ENCODE measurements at regions not wholly inside any gene's neighbourhood (a gene's known extent, or its start where the extent isn't known, plus 50 kb on each side); places are given as distances from the start of the nearest gene placed in this dataset.

DNA sequence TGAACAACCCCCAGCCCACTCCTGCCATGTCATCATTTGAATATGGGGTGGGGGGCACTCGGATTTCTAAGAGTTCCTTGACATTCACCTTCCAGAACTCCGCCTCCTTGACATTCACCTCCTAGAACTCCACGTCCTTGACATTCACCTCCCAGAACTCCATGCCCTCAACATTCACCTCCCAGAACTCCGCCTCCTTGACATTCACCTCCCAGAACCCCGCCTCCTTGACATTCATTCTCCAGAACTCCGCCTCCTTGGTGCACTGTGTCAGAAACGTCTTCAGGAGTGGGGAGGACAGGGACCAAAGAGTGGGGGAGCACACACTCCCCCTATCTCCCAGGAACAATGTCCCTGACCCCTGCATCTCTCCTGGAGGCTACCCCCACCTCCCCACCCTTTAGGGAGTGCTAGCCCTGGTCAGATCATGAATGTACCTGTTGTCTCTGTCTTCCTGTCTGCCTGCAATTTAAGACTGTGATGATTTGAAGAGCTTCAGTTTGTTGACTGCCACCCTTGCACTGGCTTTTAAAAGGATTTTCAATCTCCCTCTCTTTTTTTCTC, 110.1 kb downstream of the NPTX2 start:
- intact Hi-C loops (cut with DNase I) = no loop called here
- Histone ChIP-seq H3K27ac (no peak overlapping the region), H3K9me3 (no peaks in the 10 kb centered on the region), H3K4me1 (no peaks in the 10 kb centered on the region), H3K4me3 (no peak overlapping the region), H3K27me3 (peaks cover 6% of the 10 kb centered on the region), H3K36me3 (no peaks in the 10 kb centered on the region)
- peak; percentile 33 for DNase-seq
- ATAC-seq = no peak
- TF ChIP-seq, protein P1, sequence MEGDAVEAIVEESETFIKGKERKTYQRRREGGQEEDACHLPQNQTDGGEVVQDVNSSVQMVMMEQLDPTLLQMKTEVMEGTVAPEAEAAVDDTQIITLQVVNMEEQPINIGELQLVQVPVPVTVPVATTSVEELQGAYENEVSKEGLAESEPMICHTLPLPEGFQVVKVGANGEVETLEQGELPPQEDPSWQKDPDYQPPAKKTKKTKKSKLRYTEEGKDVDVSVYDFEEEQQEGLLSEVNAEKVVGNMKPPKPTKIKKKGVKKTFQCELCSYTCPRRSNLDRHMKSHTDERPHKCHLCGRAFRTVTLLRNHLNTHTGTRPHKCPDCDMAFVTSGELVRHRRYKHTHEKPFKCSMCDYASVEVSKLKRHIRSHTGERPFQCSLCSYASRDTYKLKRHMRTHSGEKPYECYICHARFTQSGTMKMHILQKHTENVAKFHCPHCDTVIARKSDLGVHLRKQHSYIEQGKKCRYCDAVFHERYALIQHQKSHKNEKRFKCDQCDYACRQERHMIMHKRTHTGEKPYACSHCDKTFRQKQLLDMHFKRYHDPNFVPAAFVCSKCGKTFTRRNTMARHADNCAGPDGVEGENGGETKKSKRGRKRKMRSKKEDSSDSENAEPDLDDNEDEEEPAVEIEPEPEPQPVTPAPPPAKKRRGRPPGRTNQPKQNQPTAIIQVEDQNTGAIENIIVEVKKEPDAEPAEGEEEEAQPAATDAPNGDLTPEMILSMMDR (IDR thresholded peaks at IDR 0.05) = no peak

- ATAC-seq = no peak
- H3K36me3 ChIP-seq = no peaks in the 10 kb centered on the region
- TF ChIP-seq, protein P1 (IDR thresholded peaks at IDR 0.05) = no peak
- peaks cover 6% of the 10 kb centered on the region for H3K27me3 ChIP-seq
- no peak for DNase-seq
- H3K27ac ChIP-seq = no peak overlapping the region
- H3K4me1 ChIP-seq = no peaks in the 10 kb centered on the region
- H3K4me3 ChIP-seq = no peak overlapping the region
- no peaks in the 10 kb centered on the region for H3K9me3 ChIP-seq
- intact Hi-C loops (cut with DNase I) = no loop called here
These were observed 111.5 kb downstream of the NPTX2 start for GRCh38 chr7:98728555-98728954.

GRCh38 chr7:98729121-98729520, 112.0 kb downstream of the NPTX2 start:
- Histone ChIP-seq H3K4me3 (no peak overlapping the region), H3K4me1 (no peaks in the 10 kb centered on the region), H3K36me3 (no peaks in the 10 kb centered on the region), H3K27ac (no peak overlapping the region), H3K27me3 (peaks cover 6% of the 10 kb centered on the region), H3K9me3 (no peaks in the 10 kb centered on the region)
- ATAC-seq (no peak), DNase-seq (peak; percentile 23)
- intact Hi-C loops (cut with DNase I) = no loop called here
- TF ChIP-seq, protein P1 (IDR thresholded peaks at IDR 0.05) = no peak

DNA sequence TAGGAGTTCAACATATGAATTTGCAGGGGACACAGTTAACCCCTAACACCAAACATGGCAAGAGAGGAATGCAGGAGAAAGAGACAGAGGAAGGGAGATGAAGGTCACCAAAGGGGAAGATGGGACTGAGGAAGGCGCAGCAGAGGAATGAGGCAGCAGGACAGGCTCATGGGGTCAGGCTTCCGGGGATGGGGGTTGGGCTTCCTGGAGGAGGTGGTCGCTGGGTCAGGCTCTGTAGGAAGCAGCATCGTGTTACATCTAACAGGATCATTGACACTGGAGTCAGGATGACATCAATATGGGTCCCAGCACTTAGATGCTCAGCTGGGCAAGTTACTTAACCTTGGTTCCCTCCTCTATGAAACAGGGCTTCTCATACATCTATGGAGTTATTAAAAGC, 113.2 kb downstream of the NPTX2 start:
- Histone ChIP-seq H3K4me3 (no peak overlapping the region), H3K27me3 (peaks cover 6% of the 10 kb centered on the region), H3K27ac (no peak overlapping the region), H3K36me3 (no peaks in the 10 kb centered on the region), H3K4me1 (no peaks in the 10 kb centered on the region), H3K9me3 (no peaks in the 10 kb centered on the region)
- TF ChIP-seq, protein P1 (IDR thresholded peaks at IDR 0.05) = no peak
- intact Hi-C loops (cut with DNase I) = no loop called here
- DNase-seq (no peak), ATAC-seq (no peak)

DNA sequence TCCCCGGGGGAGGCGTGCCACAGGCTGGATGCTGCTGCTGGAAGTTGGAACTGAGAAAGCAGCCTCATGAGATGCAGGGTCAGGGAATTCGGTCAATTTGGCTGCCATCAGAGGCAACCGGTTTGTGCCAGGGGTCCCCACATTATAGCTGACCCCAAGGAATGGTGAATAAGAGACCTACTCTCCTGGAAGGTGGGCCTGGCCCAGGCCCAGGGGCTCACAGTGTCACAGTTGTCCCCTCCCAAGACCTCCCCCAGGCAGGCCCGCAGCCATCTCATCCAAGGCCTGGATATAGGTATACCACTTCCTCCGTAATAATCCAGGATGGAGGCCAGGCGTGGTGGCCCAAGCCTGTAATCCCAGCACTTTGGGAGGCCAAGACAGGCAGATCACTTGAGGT, 114.6 kb downstream of the NPTX2 start:
- intact Hi-C loops (cut with DNase I) = no loop called here
- no peaks in the 10 kb centered on the region for H3K36me3 ChIP-seq
- DNase-seq = peak; percentile 22
- no peak overlapping the region for H3K4me3 ChIP-seq
- no peak for ATAC-seq
- H3K9me3 ChIP-seq = no peaks in the 10 kb centered on the region
- H3K27ac ChIP-seq = no peak overlapping the region
- TF ChIP-seq, protein P1 (IDR thresholded peaks at IDR 0.05) = no peak
- H3K27me3 ChIP-seq = peaks cover 6% of the 10 kb centered on the region
- no peaks in the 10 kb centered on the region for H3K4me1 ChIP-seq

- TF ChIP-seq, protein P1 (IDR thresholded peaks at IDR 0.05) = peak; percentile 38
- intact Hi-C loops (cut with DNase I) = no loop called here
- no peaks in the 10 kb centered on the region for H3K9me3 ChIP-seq
- ATAC-seq = peak; percentile 76
- no peak overlapping the region for H3K27ac ChIP-seq
- DNase-seq = no peak
- peaks cover 6% of the 10 kb centered on the region for H3K27me3 ChIP-seq
- no peak overlapping the region for H3K4me3 ChIP-seq
- H3K4me1 ChIP-seq = no peaks in the 10 kb centered on the region
- no peaks in the 10 kb centered on the region for H3K36me3 ChIP-seq
These were observed 116.0 kb downstream of the NPTX2 start for GRCh38 chr7:98733036-98733435.
